Breast epithelium (tissue), 4 donors: ENCODE measurements at regions not wholly inside any gene's neighbourhood (a gene's known extent, or its start where the extent isn't known, plus 50 kb on each side); places are given as distances from the start of the nearest gene placed in this dataset.

Source experiments
- DNase-seq, 2 donors: peaks; one replicate each; pipeline ENCODE4 v3.0.0-alpha.2; 2019; ENCODE audit warnings: low spot score in 2 of 2
- H3K27ac ChIP-seq, 2 donors: fragments of 200-600 bp; sonication (generic) in 1 of 2; one replicate each; pipeline ENCODE4 v1.5.1; 2016 to 2019; ENCODE audit warnings: mild to moderate bottlenecking in 1 of 2
- H3K27me3 ChIP-seq, 2 donors: fragments of 200-600 bp; sonication (generic) in 1 of 2; one replicate each; pipeline versions ENCODE4 v1.5.1 to v1.6.0; 2017 to 2019; ENCODE audit warnings: control low read depth in 1 of 2, mild to moderate bottlenecking in 1 of 2
- H3K36me3 ChIP-seq: fragments of 200-600 bp; one replicate; pipeline ENCODE4 v1.5.1; 2019
- H3K4me1 ChIP-seq, 2 donors: fragments of 200-600 bp; sonication (generic); one replicate each; pipeline ENCODE4 v1.5.1; 2016 to 2019; ENCODE audit warnings: control low read depth in 1 of 2
- H3K4me3 ChIP-seq, 3 donors: fragments of 200-600 bp; sonication (generic); 1 replicate in 2 of 3; 2 replicates in 1 of 3; pipeline ENCODE4 v1.5.1; 2016 to 2019; ENCODE audit warnings: mild to moderate bottlenecking in 3 of 3, moderate library complexity in 2 of 3
- H3K9me3 ChIP-seq, 2 donors: fragments of 200-600 bp; sonication (generic) in 1 of 2; one replicate each; pipeline ENCODE4 v1.5.1; 2016 to 2019; ENCODE audit warnings: control low read depth in 1 of 2
- CTCF ChIP-seq, 3 donors: fragments of 450-650 bp; IDR thresholded peaks; one replicate each; pipeline ENCODE4 v1.5.1; 2016 to 2017; ENCODE audit warnings: antibody characterized with exemption in 3 of 3, mild to moderate bottlenecking in 3 of 3, moderate library complexity in 3 of 3
- POLR2A ChIP-seq: fragments of 450-650 bp; IDR thresholded peaks from one replicate; pipeline ENCODE4 v1.6.1; 2016; ENCODE audit warnings: antibody characterized with exemption, mild to moderate bottlenecking, moderate library complexity
- POLR2AphosphoS5 ChIP-seq, 3 donors: sonication (generic); formaldehyde crosslinking; IDR thresholded peaks; one replicate each; pipeline ENCODE4 v1.6.1; 2017; ENCODE audit warnings: antibody characterized with exemption in 3 of 3
- intact Hi-C: fragments of 100-400 bp; cut with DNase I; formaldehyde crosslinking; loops from one replicate; pipeline ENCODE4 v1.15.1; 2023; ENCODE audit warnings: low total_unique reads

DNA sequence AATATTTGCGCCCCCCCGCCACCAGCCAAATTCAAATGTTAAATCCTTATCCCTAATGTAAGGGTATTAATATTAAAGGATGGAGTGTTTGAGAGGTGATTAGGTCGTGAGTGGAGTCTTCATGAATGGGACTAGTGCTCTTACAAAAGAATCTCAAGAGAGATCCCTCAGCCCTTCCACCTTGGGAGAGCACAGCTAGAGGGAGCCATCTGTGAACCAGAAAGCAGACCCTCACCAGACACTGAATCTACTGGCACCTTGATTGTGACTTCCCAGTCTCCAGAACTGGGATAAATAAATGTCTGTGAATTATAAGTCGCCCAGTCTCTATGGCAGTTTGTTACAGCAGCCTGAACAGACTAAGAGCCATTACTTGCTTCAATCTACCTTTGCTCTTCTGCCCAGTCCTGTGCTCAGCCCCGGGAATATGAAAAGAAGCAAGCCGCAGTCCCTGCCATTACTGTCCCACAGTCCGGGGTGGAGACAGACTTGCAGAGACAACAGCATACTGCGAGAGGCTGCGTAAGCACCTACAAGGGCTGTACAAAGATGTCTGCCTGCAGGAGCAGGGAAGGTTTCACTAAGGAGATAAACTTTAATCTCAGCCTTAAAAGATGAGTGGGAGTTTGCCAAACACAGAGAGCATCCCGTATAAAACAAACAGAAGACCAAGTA, 110.7 kb upstream of the TMCO5A start:
- intact Hi-C loops: no loop called here
- H3K9me3 ChIP-seq: no peaks in the 10 kb centered on the region
- no peaks in the 10 kb centered on the region for H3K27me3 ChIP-seq
- no peak overlapping the region for H3K4me3 ChIP-seq
- no peak for DNase-seq
- TF ChIP-seq POLR2AphosphoS5 (IDR thresholded peaks at IDR 0.05) (no peak), POLR2A (no peak), CTCF (IDR thresholded peaks at IDR 0.05) (no peak)
- no peaks in the 10 kb centered on the region for H3K36me3 ChIP-seq
- H3K27ac ChIP-seq: no peak overlapping the region
- H3K4me1 ChIP-seq: no peaks in the 10 kb centered on the region

DNA sequence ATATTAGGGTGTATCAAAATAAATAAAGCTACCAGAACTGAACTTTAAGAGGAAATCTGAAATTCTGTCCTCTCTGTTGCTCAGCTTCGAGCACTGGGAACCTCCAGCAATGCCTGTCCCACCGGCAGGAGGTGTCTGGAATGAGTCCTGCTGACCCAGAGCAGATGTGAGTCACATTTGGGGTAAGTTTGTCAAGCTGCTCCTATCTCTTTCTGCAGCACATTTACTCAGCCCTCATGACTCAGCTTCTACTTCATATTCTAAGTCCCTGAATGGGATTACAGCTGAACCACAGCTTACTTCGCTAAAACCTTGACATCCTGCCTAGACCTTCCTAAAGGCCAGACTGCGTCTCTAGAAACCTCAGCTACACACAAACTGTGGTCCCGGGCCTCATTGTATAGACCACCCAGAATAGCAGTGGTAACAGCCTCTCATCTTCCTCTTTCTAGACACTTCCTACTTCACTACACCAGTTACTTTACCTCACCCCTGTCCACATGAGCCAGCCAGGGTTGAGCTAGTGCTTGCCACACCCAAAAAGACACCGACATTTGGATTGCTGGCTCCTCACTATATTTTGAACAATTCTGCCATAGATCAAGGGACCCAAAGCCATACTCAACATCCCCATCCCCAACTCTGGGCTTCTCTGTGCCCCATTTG, 109.6 kb upstream of the TMCO5A start:
- H3K4me3 ChIP-seq: no peak overlapping the region
- no peak overlapping the region for H3K27ac ChIP-seq
- H3K4me1 ChIP-seq: no peaks in the 10 kb centered on the region
- no peak for DNase-seq
- intact Hi-C loops: no loop called here
- H3K9me3 ChIP-seq: no peaks in the 10 kb centered on the region
- no peaks in the 10 kb centered on the region for H3K36me3 ChIP-seq
- no peak for TF ChIP-seq POLR2A
- TF ChIP-seq POLR2AphosphoS5 (IDR thresholded peaks at IDR 0.05): no peak
- no peak for TF ChIP-seq CTCF (IDR thresholded peaks at IDR 0.05)
- H3K27me3 ChIP-seq: no peaks in the 10 kb centered on the region

GRCh38 chr15:37837276-37837675, 97.2 kb upstream of the TMCO5A start:
- no peaks in the 10 kb centered on the region for H3K36me3 ChIP-seq
- intact Hi-C loops: no loop called here
- no peaks in the 10 kb centered on the region for H3K4me1 ChIP-seq
- peaks cover 0 to 12% of the 10 kb centered on the region in 2 donors for H3K9me3 ChIP-seq
- H3K27me3 ChIP-seq: no peaks in the 10 kb centered on the region
- no peak for DNase-seq
- no peak overlapping the region for H3K27ac ChIP-seq
- TF ChIP-seq POLR2A: no peak
- no peak for TF ChIP-seq CTCF (IDR thresholded peaks at IDR 0.05)
- TF ChIP-seq POLR2AphosphoS5 (IDR thresholded peaks at IDR 0.05): no peak
- H3K4me3 ChIP-seq: no peak overlapping the region

GRCh38 chr15:37847776-37848175, 86.7 kb upstream of the TMCO5A start:
- intact Hi-C loops: no loop called here
- H3K27ac ChIP-seq: no peak overlapping the region
- H3K4me1 ChIP-seq: no peaks in the 10 kb centered on the region
- no peaks in the 10 kb centered on the region for H3K27me3 ChIP-seq
- H3K4me3 ChIP-seq: no peak overlapping the region
- TF ChIP-seq POLR2AphosphoS5 (IDR thresholded peaks at IDR 0.05): no peak
- TF ChIP-seq CTCF (IDR thresholded peaks at IDR 0.05): no peak
- TF ChIP-seq POLR2A: no peak
- H3K9me3 ChIP-seq: peaks cover 0 to 6% of the 10 kb centered on the region in 2 donors
- no peaks in the 10 kb centered on the region for H3K36me3 ChIP-seq
- no peak for DNase-seq

DNA sequence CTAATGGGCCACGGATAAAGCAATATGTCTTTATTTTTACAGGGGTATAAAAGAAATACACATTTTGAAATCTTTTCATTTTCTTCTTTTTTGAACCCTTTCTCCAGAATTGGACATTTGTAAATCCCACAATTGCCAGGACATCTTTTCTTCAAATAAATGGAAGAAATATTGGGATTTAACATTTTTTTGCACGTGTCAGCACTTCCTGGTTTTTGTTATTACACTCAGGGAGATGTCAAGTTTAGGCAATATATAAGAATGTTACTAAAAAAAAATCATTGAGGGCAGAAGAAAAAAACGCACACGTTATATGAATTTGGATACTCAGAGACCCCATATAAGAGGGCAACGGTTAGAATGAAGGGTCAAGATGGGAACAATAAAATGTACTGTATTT, 78.3 kb upstream of the TMCO5A start:
- DNase-seq: no peak
- H3K4me3 ChIP-seq: no peak overlapping the region
- TF ChIP-seq CTCF (IDR thresholded peaks at IDR 0.05) (no peak), POLR2AphosphoS5 (IDR thresholded peaks at IDR 0.05) (no peak), POLR2A (no peak)
- H3K27ac ChIP-seq: no peak overlapping the region
- H3K27me3 ChIP-seq: no peaks in the 10 kb centered on the region
- intact Hi-C loops: no loop called here
- no peaks in the 10 kb centered on the region for H3K36me3 ChIP-seq
- H3K4me1 ChIP-seq: no peaks in the 10 kb centered on the region
- H3K9me3 ChIP-seq: no peaks in the 10 kb centered on the region
